IMR-90 (cell line): ENCODE measurements at regions not wholly inside any gene's neighbourhood (a gene's known extent, or its start where the extent isn't known, plus 50 kb on each side); places are given as distances from the start of the nearest gene placed in this dataset.

Experiments used
- ATAC-seq: fragments of 200-7000 bp; cut with Tn5 transposase; 2 replicates; pipeline ENCODE4 v1.9.1; 2020; ENCODE audit warnings: low read depth, mild to moderate bottlenecking, moderate library complexity
- BruUV-seq: library from RNA; stranded (reverse); fragments of 400-500 nt; replicated peaks from 2 replicates; lab custom pipeline; 2021; lab: Mats Ljungman, UMichigan
- CTCF ChIA-PET: fragments of 300-600 bp; formaldehyde crosslinking; extraction: SDS; loops from one replicate; lab custom pipeline; 2021; ENCODE audit warnings: antibody characterized with exemption; lab: Yijun Ruan, JAX
- POLR2A ChIA-PET: fragments of 300-600 bp; sonication (Branson Sonifier 250); formaldehyde crosslinking; loops from one replicate; lab custom pipeline; 2022; ENCODE audit warnings: antibody characterized with exemption; ENCODE audit not compliant: unreplicated experiment; lab: Charles Lee
- DNase-seq: peaks from one replicate; pipeline ENCODE4 v3.0.0; 2013
- H2AFZ ChIP-seq: replicated peaks from 2 replicates; pipeline ENCODE3; 2013; ENCODE audit warnings: low read length, mild to moderate bottlenecking; ENCODE audit not compliant: poor library complexity
- H2AK5ac ChIP-seq: 2 replicates; pipeline ENCODE4 v1.6.1; 2013; ENCODE audit warnings: low read depth, low read length, inconsistent platforms
- H2AK9ac ChIP-seq: replicated peaks from 2 replicates; pipeline ENCODE3; 2013; ENCODE audit warnings: mild to moderate bottlenecking, low read depth, low read length, moderate library complexity; ENCODE audit not compliant: poor library complexity
- H2BK120ac ChIP-seq: 2 replicates; pipeline ENCODE4 v1.6.1; 2013; ENCODE audit warnings: low read depth, low read length, inconsistent platforms
- H2BK15ac ChIP-seq: 3 replicates; pipeline ENCODE4 v1.6.1; 2013; ENCODE audit warnings: low read depth, low read length, inconsistent platforms
- H2BK20ac ChIP-seq: 2 replicates; pipeline ENCODE4 v1.6.1; 2013; ENCODE audit warnings: low read depth, mild to moderate bottlenecking, inconsistent platforms, low read length, moderate library complexity
- H2BK5ac ChIP-seq: 2 replicates; pipeline ENCODE4 v1.6.1; 2013; ENCODE audit warnings: mild to moderate bottlenecking, low read depth, low read length, inconsistent platforms; ENCODE audit not compliant: poor library complexity, severe bottlenecking
- H3K14ac ChIP-seq: replicated peaks from 2 replicates; pipeline ENCODE4 v1.6.1; 2013; ENCODE audit warnings: low read depth, low read length, inconsistent platforms
- H3K18ac ChIP-seq: 2 replicates; pipeline ENCODE4 v1.6.1; 2013; ENCODE audit warnings: low read depth, low read length, control low read depth
- H3K23ac ChIP-seq: 2 replicates; pipeline ENCODE4 v1.6.1; 2013; ENCODE audit warnings: low read depth, low read length, inconsistent platforms
- H3K27ac ChIP-seq: 2 replicates; pipeline ENCODE4 v1.5.1; 2013; ENCODE audit warnings: mild to moderate bottlenecking, control low read depth, low read length; ENCODE audit not compliant: insufficient read depth
- H3K27me3 ChIP-seq: 2 replicates; pipeline ENCODE4 v1.6.1; 2013; ENCODE audit warnings: low read length; ENCODE audit not compliant: control insufficient read depth, insufficient read depth
- H3K36me3 ChIP-seq: 2 replicates; pipeline ENCODE4 v1.6.1; 2013; ENCODE audit warnings: low read length, mixed read lengths; ENCODE audit not compliant: control insufficient read depth, insufficient read depth
- H3K4ac ChIP-seq: 2 replicates; pipeline ENCODE4 v1.6.1; 2013; ENCODE audit warnings: low read depth, low read length, inconsistent platforms
- H3K4me1 ChIP-seq: 2 replicates; pipeline ENCODE4 v1.6.1; 2013; ENCODE audit warnings: low read length, mixed read lengths; ENCODE audit not compliant: control insufficient read depth, insufficient read depth
- H3K4me2 ChIP-seq: 2 replicates; pipeline ENCODE4 v1.6.1; 2013; ENCODE audit warnings: low read depth, mild to moderate bottlenecking, control low read depth, low read length, moderate library complexity
- H3K4me3 ChIP-seq: 2 replicates; pipeline ENCODE4 v1.5.1; 2013; ENCODE audit warnings: low read depth, mild to moderate bottlenecking, control low read depth, low read length, moderate library complexity; ENCODE audit not compliant: insufficient read depth
- H3K56ac ChIP-seq: 2 replicates; pipeline ENCODE4 v1.6.1; 2013; ENCODE audit warnings: low read length, inconsistent platforms; ENCODE audit not compliant: insufficient read depth; ENCODE audit errors: extremely low read depth
- H3K79me1 ChIP-seq, 2 experiments: 2 replicates each; pipeline ENCODE4 v1.6.1; 2013; ENCODE audit warnings: low read length in 2 of 2, inconsistent platforms in 1 of 2, low read depth in 1 of 2
- H3K9ac ChIP-seq: 2 replicates; pipeline ENCODE4 v1.6.1; 2013; ENCODE audit warnings: low read depth, low read length, control low read depth
- H3K9me1 ChIP-seq: 2 replicates; pipeline ENCODE4 v1.6.1; 2013; ENCODE audit warnings: low read length, inconsistent platforms; ENCODE audit not compliant: insufficient read depth
- H3K9me3 ChIP-seq: 2 replicates; pipeline ENCODE4 v1.6.1; 2013; ENCODE audit warnings: low read length; ENCODE audit not compliant: control insufficient read depth, insufficient read depth
- H4K20me1 ChIP-seq: 2 replicates; pipeline ENCODE4 v1.6.1; 2013; ENCODE audit warnings: low read length, inconsistent platforms; ENCODE audit not compliant: insufficient read depth
- H4K5ac ChIP-seq: 2 replicates; pipeline ENCODE4 v1.6.1; 2013; ENCODE audit warnings: mild to moderate bottlenecking, low read depth, low read length, control low read depth
- H4K8ac ChIP-seq, 2 experiments: 2 replicates each; pipeline ENCODE4 v1.6.1; 2013; ENCODE audit warnings: low read depth in 2 of 2, low read length in 2 of 2, control low read depth in 1 of 2, inconsistent platforms in 1 of 2
- H4K91ac ChIP-seq: 2 replicates; pipeline ENCODE4 v1.6.1; 2013; ENCODE audit warnings: low read depth, low read length, inconsistent platforms; ENCODE audit not compliant: insufficient read depth
- BHLHE40 ChIP-seq: fragments of 150-350 bp; IDR thresholded peaks from 2 replicates; pipeline ENCODE4 v1.6.1; 2016; ENCODE audit warnings: mild to moderate bottlenecking, low read depth, low read length
- CEBPB ChIP-seq: IDR thresholded peaks from 2 replicates; pipeline ENCODE4 v1.6.1; 2012; ENCODE audit warnings: low read depth, low read length, improper control_type of control experiment
- CHD1 ChIP-seq: IDR thresholded peaks from 2 replicates; pipeline ENCODE4 v1.6.1; 2012; ENCODE audit warnings: low read depth, low read length, improper control_type of control experiment
- CTCF ChIP-seq: conservative IDR thresholded peaks from 2 replicates; pipeline ENCODE4 v1.5.1; 2012; ENCODE audit warnings: mild to moderate bottlenecking, low read depth, low read length, improper control_type of control experiment
- FOS ChIP-seq: fragments of 150-350 bp; IDR thresholded peaks from 2 replicates; pipeline ENCODE4 v1.6.1; 2016; ENCODE audit warnings: low read depth, low read length
- MAFK ChIP-seq: IDR thresholded peaks from 2 replicates; pipeline ENCODE4 v1.6.1; 2012; ENCODE audit warnings: low read depth, low read length, improper control_type of control experiment
- MAZ ChIP-seq: IDR thresholded peaks from 2 replicates; pipeline ENCODE4 v1.6.1; 2012; ENCODE audit warnings: low read depth, mild to moderate bottlenecking, low read length, improper control_type of control experiment, moderate library complexity, borderline replicate concordance
- MXI1 ChIP-seq: IDR thresholded peaks from 2 replicates; pipeline ENCODE4 v1.6.1; 2012; ENCODE audit warnings: low read depth, mild to moderate bottlenecking, low read length, moderate library complexity, borderline replicate concordance
- NFE2L2 ChIP-seq: fragments of 150-350 bp; IDR thresholded peaks from 2 replicates; pipeline ENCODE4 v1.6.1; 2016; ENCODE audit warnings: low read depth, mild to moderate bottlenecking, low read length
- POLR2A ChIP-seq: IDR thresholded peaks from 2 replicates; pipeline ENCODE4 v1.6.1; 2012; ENCODE audit warnings: mild to moderate bottlenecking, low read depth, low read length
- RAD21 ChIP-seq: IDR thresholded peaks from 2 replicates; pipeline ENCODE4 v1.6.1; 2012; ENCODE audit warnings: low read length, improper control_type of control experiment
- RCOR1 ChIP-seq: IDR thresholded peaks from 2 replicates; pipeline ENCODE4 v1.6.1; 2012; ENCODE audit warnings: mild to moderate bottlenecking, low read length, improper control_type of control experiment; ENCODE audit not compliant: insufficient replicate concordance
- RFX5 ChIP-seq: IDR thresholded peaks from 2 replicates; pipeline ENCODE4 v1.8.0; 2012; ENCODE audit warnings: low read depth, mild to moderate bottlenecking, low read length, moderate library complexity
- SMC3 ChIP-seq: fragments of 150-350 bp; IDR thresholded peaks from 2 replicates; pipeline ENCODE4 v1.6.1; 2016; ENCODE audit warnings: low read depth, mild to moderate bottlenecking, antibody characterized with exemption, low read length, moderate library complexity
- WGBS, 2 experiments: methylation state at CpG; one replicate each; pipeline versions ENCODE4 v1.1.5 to v1.1.7; 2013; ENCODE audit warnings: missing lambda C conversion rate in 2 of 2; ENCODE audit not compliant: insufficient read length in 1 of 2; ENCODE audit errors: extremely low coverage in 2 of 2; 5-methylcytosine and 5-hydroxymethylcytosine counted together
- dilution Hi-C: fragments of 300-500 bp; cut with HindIII; formaldehyde crosslinking; loops from one replicate; pipeline ENCODE4 v1.14.3; 2018; ENCODE audit warnings: low sequenced_read_pairs; ENCODE audit not compliant: unreplicated experiment
- in situ Hi-C: fragments of 300-500 bp; cut with MboI; formaldehyde crosslinking; loops from 3 replicates; pipeline ENCODE4 v1.14.3; 2019; ENCODE audit warnings: low sequenced_read_pairs, inconsistent platforms, mixed read lengths
- intact Hi-C: fragments of 100-400 bp; cut with micrococcal nuclease; formaldehyde crosslinking; loops from 2 replicates; pipeline ENCODE4 v1.10.0; 2022

DNA sequence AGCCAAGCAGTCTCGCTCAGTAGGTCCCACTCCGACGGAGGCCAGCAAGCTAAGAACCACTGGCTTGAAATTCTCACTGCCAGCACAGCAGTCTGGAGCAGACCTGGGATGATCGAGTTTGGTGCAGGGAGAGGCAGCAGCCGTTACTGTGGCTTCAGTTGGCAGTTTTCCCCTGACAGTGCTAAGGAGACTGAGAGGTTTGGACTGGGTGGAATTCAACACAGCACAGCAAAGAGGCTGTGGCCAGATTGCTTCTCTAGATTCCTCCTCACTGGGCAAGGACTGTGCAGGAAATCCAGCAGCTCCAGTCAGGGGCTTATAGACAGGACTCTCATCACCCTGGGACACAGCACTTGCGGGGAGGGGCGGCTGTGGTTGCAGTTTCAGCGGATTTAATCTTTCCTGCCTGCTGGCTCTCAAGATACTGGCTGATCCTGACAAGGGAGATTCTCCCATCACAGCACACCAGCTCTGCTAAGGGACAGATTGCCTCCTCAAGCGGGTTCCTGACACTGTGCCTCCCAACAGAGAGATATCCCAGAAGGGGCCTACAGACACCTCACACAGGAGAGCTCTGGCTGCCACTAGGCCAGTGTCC is 122.1 kb downstream of the YIPF5 start:
- TF ChIP-seq RFX5 (no peak), CTCF (no peak), SMC3 (no peak), CEBPB (no peak), MAZ (no peak), MAFK (no peak), BHLHE40 (no peak), RCOR1 (no peak), FOS (no peak), CHD1 (no peak), MXI1 (no peak), RAD21 (no peak), NFE2L2 (no peak), POLR2A (no peak)
- DNase-seq (no peak), ATAC-seq (peak; percentile 77)
- POLR2A ChIA-PET = no interaction called here
- Histone ChIP-seq H3K79me1 (no peaks in the 10 kb centered on the region), H3K14ac (no peak overlapping the region), H3K4ac (no peak overlapping the region), H3K18ac (no peak overlapping the region), H4K91ac (no peak overlapping the region), H4K8ac (no peak overlapping the region), H2BK20ac (no peak overlapping the region), H3K9me3 (no peaks in the 10 kb centered on the region), H3K23ac (no peak overlapping the region), H3K4me3 (no peak overlapping the region), H3K9me1 (no peaks in the 10 kb centered on the region), H4K5ac (no peak overlapping the region), H2BK5ac (no peak overlapping the region), H3K9ac (no peak overlapping the region), H2BK15ac (no peak overlapping the region), H2BK120ac (peak overlapping the region; percentile 48), H4K20me1 (no peaks in the 10 kb centered on the region), H3K4me1 (peaks cover 5% of the 10 kb centered on the region), H2AK9ac (no peak overlapping the region), H2AFZ (peak overlapping the region; percentile 79), H2AK5ac (no peak overlapping the region), H3K27me3 (no peaks in the 10 kb centered on the region), H3K56ac (no peak overlapping the region), H3K36me3 (no peaks in the 10 kb centered on the region), H3K4me2 (no peak overlapping the region), H3K27ac (no peak overlapping the region)
- dilution Hi-C loops (no loop called here), in situ Hi-C loops (no loop called here), intact Hi-C loops (no loop called here)
- CTCF ChIA-PET = no interaction called here
- 92% methylated on average over 4 of the region's 9 CpGs; no CpG with 5 or more reads in 1 of the 2 experiments for WGBS, 2 experiments
- no TSS peak for BruUV-seq
